Esophagus muscularis mucosa (tissue), 3 donors: ENCODE measurements at regions not wholly inside any gene's neighbourhood (a gene's known extent, or its start where the extent isn't known, plus 50 kb on each side); places are given as distances from the start of the nearest gene placed in this dataset.

Experiments used
- CTCF ChIP-seq, 3 experiments: fragments of 200-600 bp in 2 of 3; fragments of 450-650 bp in 1 of 3; sonication (generic) in 2 of 3; IDR thresholded peaks; one replicate each; pipeline ENCODE4 v1.5.1; 2017 to 2019; ENCODE audit warnings: antibody characterized with exemption in 3 of 3, mild to moderate bottlenecking in 2 of 3, moderate library complexity in 1 of 3
- POLR2A ChIP-seq: fragments of 450-650 bp; IDR thresholded peaks from one replicate; pipeline ENCODE4 v1.6.1; 2017; ENCODE audit warnings: antibody characterized with exemption, moderate library complexity, mild to moderate bottlenecking, low read depth
- POLR2AphosphoS5 ChIP-seq, 2 donors: sonication (generic); formaldehyde crosslinking; IDR thresholded peaks; one replicate each; pipeline ENCODE4 v1.6.1; 2017; ENCODE audit warnings: antibody characterized with exemption in 2 of 2

- TF ChIP-seq CTCF (IDR thresholded peaks at IDR 0.05) (no peak), POLR2A (no peak), POLR2AphosphoS5 (IDR thresholded peaks at IDR 0.05) (no peak)
These were observed 229.7 kb downstream of the MAT2B start for GRCh38 chr5:163735069-163735468.
